PFSK-1 (cell line): ENCODE measurements at regions not wholly inside any gene's neighbourhood (a gene's known extent, or its start where the extent isn't known, plus 50 kb on each side); places are given as distances from the start of the nearest gene placed in this dataset.

ENCODE experiments used
- FOXP2 ChIP-seq: optimal IDR thresholded peaks from 2 replicates; pipeline ENCODE3; 2011; ENCODE audit warnings: borderline replicate concordance, control low read depth, inconsistent platforms; ENCODE audit not compliant: insufficient read depth; ENCODE audit errors: extremely low read length, extremely low read depth
- POLR2AphosphoS5 ChIP-seq: IDR thresholded peaks from 2 replicates; pipeline ENCODE4 v1.6.1; 2012; ENCODE audit warnings: low read depth, mild to moderate bottlenecking, control low read depth, low read length, moderate library complexity
- REST ChIP-seq, 2 experiments: IDR thresholded peaks; 2 replicates each; pipeline versions ENCODE4 v1.6.1 to v1.8.0; 2011 to 2012; ENCODE audit warnings: low read depth in 2 of 2, low read length in 2 of 2, control low read depth in 1 of 2, inconsistent platforms in 1 of 2, mild to moderate bottlenecking in 1 of 2, moderate library complexity in 1 of 2; ENCODE audit not compliant: insufficient read depth in 1 of 2
- SIN3A ChIP-seq: IDR thresholded peaks from 2 replicates; pipeline ENCODE4 v1.6.1; 2012; ENCODE audit warnings: mild to moderate bottlenecking, low read length, moderate library complexity, borderline replicate concordance; ENCODE audit not compliant: insufficient read depth
- TAF1 ChIP-seq: IDR thresholded peaks from 2 replicates; pipeline ENCODE4 v1.6.1; 2012; ENCODE audit warnings: low read length, control low read depth, borderline replicate concordance; ENCODE audit not compliant: insufficient read depth

GRCh38 chr9:13568405-13568804, 288.9 kb upstream of the MPDZ start:
- TF ChIP-seq SIN3A = no peak
- no peak for TF ChIP-seq POLR2AphosphoS5
- TF ChIP-seq REST (IDR thresholded peaks at IDR 0.05; ENCODE audit: insufficient read depth in 1 of 2, low read depth in 2 of 2, low read length in 2 of 2) = no peak
- TF ChIP-seq TAF1 = no peak
- no peak for TF ChIP-seq FOXP2

GRCh38 chr9:13567833-13568232, 288.3 kb upstream of the MPDZ start:
- TF ChIP-seq POLR2AphosphoS5 (no peak), SIN3A (no peak), FOXP2 (no peak), REST (IDR thresholded peaks at IDR 0.05; ENCODE audit: insufficient read depth in 1 of 2, low read depth in 2 of 2, low read length in 2 of 2) (no peak), TAF1 (no peak)

GRCh38 chr9:13557746-13558145, 278.3 kb upstream of the MPDZ start:
- TF ChIP-seq TAF1 (no peak), FOXP2 (no peak), REST (IDR thresholded peaks at IDR 0.05; ENCODE audit: insufficient read depth in 1 of 2, low read depth in 2 of 2, low read length in 2 of 2) (no peak), SIN3A (no peak), POLR2AphosphoS5 (no peak)

- TF ChIP-seq FOXP2 (no peak), REST (IDR thresholded peaks at IDR 0.05; ENCODE audit: insufficient read depth in 1 of 2, low read depth in 2 of 2, low read length in 2 of 2) (no peak), TAF1 (no peak), POLR2AphosphoS5 (no peak), SIN3A (no peak)
These were observed 277.2 kb upstream of the MPDZ start for GRCh38 chr9:13556656-13557055.

- TF ChIP-seq FOXP2 (no peak), TAF1 (no peak), REST (IDR thresholded peaks at IDR 0.05; ENCODE audit: insufficient read depth in 1 of 2, low read depth in 2 of 2, low read length in 2 of 2) (no peak), SIN3A (no peak), POLR2AphosphoS5 (no peak)
These were observed 276.6 kb upstream of the MPDZ start for GRCh38 chr9:13555989-13556500.
